ENCODE measurements at regions not wholly inside any gene's neighbourhood (a gene's known extent, or its start where the extent isn't known, plus 50 kb on each side); places are given as distances from the start of the nearest gene placed in this dataset.
"Not testable (repeated sequence)": the region's sequence is repeated elsewhere in the genome, so short reads cannot be mapped to it uniquely, and the experiment has no call there.

- no peak for DNase-seq
Observed at GRCh38 chr5:100992354-100992753, 89.3 kb upstream of the ST8SIA4 start.

GRCh38 chr5:100983601-100984000 is 80.5 kb upstream of the ST8SIA4 start:
- not testable (repeated sequence) for DNase-seq

DNA sequence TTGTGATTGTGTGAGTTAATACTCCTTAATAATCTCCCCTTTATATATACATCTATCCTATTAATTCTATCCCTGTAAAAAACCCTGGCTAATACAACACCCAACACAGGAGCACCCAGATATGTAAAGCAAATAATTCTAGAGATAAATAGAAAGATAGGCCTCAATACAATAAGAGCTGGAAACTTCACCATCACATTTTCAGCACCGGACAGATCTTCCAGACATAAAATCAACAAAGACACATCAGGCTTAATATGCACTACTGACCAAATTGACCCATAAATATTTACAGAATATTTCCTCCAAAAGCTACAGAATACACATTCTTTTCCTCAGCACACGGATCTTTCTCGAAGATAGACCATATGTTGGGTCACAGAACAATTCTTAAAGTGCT is 71.0 kb upstream of the ST8SIA4 start:
- no peak for DNase-seq

DNA sequence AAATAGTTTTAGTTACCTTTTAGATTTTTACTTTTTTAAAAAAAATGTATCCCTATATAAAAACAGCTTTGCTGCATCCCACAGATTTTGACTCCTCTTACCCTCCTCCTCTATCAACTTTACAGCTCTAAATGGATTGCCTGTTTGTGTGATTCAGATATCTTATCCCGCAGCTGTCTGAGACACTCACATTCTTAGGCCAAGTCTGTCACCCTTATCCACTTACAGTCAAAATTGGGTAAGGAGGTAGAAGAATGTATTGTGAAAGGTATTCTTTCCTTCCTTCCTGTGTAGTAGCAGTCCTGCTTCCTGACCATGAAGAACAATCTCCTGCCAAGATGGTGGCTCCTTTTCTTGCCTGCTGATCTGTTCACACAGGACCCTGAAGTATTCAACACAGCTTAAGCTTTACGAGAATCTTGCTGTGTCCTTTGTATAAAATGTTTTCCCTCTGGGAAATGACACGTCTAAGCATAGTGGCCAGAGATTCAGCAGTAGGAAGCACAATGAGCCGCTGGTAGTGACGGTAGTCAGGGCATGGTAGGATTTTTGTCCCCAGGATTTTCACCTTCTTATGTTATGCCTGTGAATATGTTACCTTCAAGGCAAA is 67.7 kb upstream of the ST8SIA4 start:
- no peak for DNase-seq

GRCh38 chr5:100965291-100965690 is 62.2 kb upstream of the ST8SIA4 start:
- DNase-seq = no peak
